ENCODE measurements at regions not wholly inside any gene's neighbourhood (a gene's known extent, or its start where the extent isn't known, plus 50 kb on each side); places are given as distances from the start of the nearest gene placed in this dataset.
"Not testable (repeated sequence)": the region's sequence is repeated elsewhere in the genome, so short reads cannot be mapped to it uniquely, and the experiment has no call there.

DNA sequence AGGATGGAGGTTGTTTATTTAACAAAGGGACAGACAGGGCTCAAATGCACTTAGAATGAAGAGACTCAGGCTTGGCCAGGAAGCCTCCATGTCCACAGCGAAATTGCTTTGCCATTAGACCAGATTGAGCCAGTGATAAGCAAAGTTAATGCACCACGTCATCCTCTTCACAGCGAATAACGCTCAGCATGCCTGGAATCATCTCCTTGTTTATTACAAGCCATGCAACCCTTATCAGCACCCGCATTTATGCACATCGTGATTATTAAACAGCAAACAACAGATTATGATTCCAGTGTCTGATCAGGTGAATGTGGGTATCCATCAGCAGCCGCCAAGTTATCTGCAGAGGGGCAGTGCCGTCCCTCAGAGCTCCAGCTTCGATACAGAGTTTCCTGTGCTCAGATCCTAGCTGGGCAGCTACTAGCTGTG is 175.0 kb upstream of the TMEM132C start:
- no peak overlapping the region for H3K4me3 ChIP-seq (ENCODE audit: low read depth, low read length)
- DNase-seq (ENCODE audit: low read depth), result no peak
- TF ChIP-seq CTCF (conservative IDR thresholded peaks at IDR 0.05; ENCODE audit: low read depth, low read length), result no peak

GRCh38 chr12:128098730-128099129 is 168.2 kb upstream of the TMEM132C start:
- no peak for TF ChIP-seq CTCF (conservative IDR thresholded peaks at IDR 0.05; ENCODE audit: low read depth, low read length)
- H3K4me3 ChIP-seq (ENCODE audit: low read depth, low read length), result no peak overlapping the region
- DNase-seq (ENCODE audit: low read depth), result no peak

GRCh38 chr12:128103152-128103551 is 163.8 kb upstream of the TMEM132C start:
- no peak overlapping the region for H3K4me3 ChIP-seq (ENCODE audit: low read depth, low read length)
- DNase-seq (ENCODE audit: low read depth), result no peak
- no peak for TF ChIP-seq CTCF (conservative IDR thresholded peaks at IDR 0.05; ENCODE audit: low read depth, low read length)

GRCh38 chr12:128109236-128109635 is 157.7 kb upstream of the TMEM132C start:
- no peak for DNase-seq (ENCODE audit: low read depth)
- TF ChIP-seq CTCF (conservative IDR thresholded peaks at IDR 0.05; ENCODE audit: low read depth, low read length), result no peak
- H3K4me3 ChIP-seq (ENCODE audit: low read depth, low read length), result no peak overlapping the region

DNA sequence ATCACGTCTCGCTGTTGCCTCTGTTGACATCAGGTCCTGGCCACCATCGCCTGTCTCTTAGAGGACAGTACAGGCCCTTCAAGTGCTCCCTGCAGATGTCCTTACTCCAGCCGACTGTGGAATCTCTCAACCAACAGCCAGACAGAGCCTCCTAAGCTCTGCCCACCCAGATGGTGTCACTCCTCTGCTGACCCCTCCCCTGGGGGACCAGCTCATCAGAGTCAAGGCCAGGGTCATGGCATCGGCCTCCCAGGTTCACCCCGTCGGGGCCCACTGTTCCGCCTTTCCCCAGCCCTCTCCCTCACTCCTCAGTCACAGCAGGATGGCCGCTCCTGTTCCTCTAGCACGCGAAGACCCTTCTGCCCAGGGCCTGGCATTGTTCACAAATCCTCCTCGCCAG is 157.3 kb upstream of the TMEM132C start:
- DNase-seq (ENCODE audit: low read depth), result no peak
- no peak overlapping the region for H3K4me3 ChIP-seq (ENCODE audit: low read depth, low read length)
- no peak for TF ChIP-seq CTCF (conservative IDR thresholded peaks at IDR 0.05; ENCODE audit: low read depth, low read length)

- no peak overlapping the region for H3K4me3 ChIP-seq (ENCODE audit: low read depth, low read length)
- no peak for DNase-seq (ENCODE audit: low read depth)
- no peak for TF ChIP-seq CTCF (conservative IDR thresholded peaks at IDR 0.05; ENCODE audit: low read depth, low read length)
Observed at GRCh38 chr12:128111333-128111732, 155.6 kb upstream of the TMEM132C start.

- DNase-seq (ENCODE audit: low read depth), result no peak
- TF ChIP-seq CTCF (conservative IDR thresholded peaks at IDR 0.05; ENCODE audit: low read depth, low read length), result no peak
- H3K4me3 ChIP-seq (ENCODE audit: low read depth, low read length), result no peak overlapping the region
Observed at GRCh38 chr12:128111951-128112350, 155.0 kb upstream of the TMEM132C start.

GRCh38 chr12:128113250-128113649 is 153.7 kb upstream of the TMEM132C start:
- DNase-seq (ENCODE audit: low read depth); H3K4me3 ChIP-seq (ENCODE audit: low read depth, low read length): not testable (repeated sequence)
